KOPT-K1 (cell line): ENCODE measurements at regions not wholly inside any gene's neighbourhood (a gene's known extent, or its start where the extent isn't known, plus 50 kb on each side); places are given as distances from the start of the nearest gene placed in this dataset.
"Not testable (repeated sequence)": the region's sequence is repeated elsewhere in the genome, so short reads cannot be mapped to it uniquely, and the experiment has no call there.

ENCODE experiments used
- H3K27ac ChIP-seq: fragments of 200-600 bp; sonication (generic); 2 replicates; pipeline ENCODE4 v1.5.1; 2016; ENCODE audit warnings: antibody characterized with exemption, mild to moderate bottlenecking, low read depth, low read length; ENCODE audit not compliant: poor library complexity, severe bottlenecking
- H3K36me3 ChIP-seq: fragments of 200-600 bp; sonication (generic); 2 replicates; pipeline ENCODE4 v1.5.1; 2017; ENCODE audit warnings: antibody characterized with exemption, mild to moderate bottlenecking, low read length, moderate library complexity; ENCODE audit not compliant: insufficient read depth
- H3K9me3 ChIP-seq: fragments of 200-600 bp; sonication (generic); 2 replicates; pipeline ENCODE4 v1.5.1; 2017; ENCODE audit warnings: antibody characterized with exemption, low read length, mild to moderate bottlenecking; ENCODE audit not compliant: insufficient read depth, poor library complexity, severe bottlenecking

DNA sequence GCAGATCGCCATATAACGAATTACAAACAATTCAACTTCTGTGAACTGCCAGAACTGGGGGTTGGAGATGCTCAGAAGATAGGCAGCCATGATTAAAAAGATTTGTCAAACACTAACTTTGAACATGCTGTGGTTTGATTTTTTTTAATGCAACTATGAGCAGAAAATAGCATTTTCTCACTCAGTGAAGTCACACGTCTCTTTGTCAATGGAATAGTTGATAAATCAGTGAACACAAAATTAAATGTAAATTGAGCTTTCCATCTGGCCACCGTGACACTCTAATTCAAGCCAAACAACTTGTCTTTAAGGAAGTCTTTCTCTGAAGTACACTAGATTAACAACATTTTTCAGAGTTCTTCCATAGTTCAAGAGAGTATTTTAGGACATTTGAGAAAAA is 228.6 kb upstream of the LINC00305 start:
- Histone ChIP-seq H3K27ac (no peak overlapping the region), H3K9me3 (no peaks in the 10 kb centered on the region), H3K36me3 (no peaks in the 10 kb centered on the region)

DNA sequence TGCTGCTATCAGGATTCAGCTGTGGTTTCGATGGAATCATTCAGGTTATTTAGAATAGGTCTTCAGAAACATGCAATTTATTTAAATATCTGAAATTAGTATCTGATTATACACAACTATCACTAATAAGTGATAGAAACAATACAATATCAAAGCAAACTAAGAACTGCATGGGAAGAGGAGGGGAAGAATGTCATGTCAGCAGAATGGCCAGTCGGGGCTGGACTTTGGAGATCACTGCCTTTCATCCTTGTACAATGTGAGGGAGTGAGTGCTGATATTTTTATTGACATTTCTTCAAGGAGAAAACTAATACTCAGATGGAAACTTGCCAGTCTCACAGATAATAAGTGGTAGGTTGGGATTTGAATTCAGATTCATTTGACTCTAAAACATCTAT is 224.0 kb upstream of the LINC00305 start:
- no peak overlapping the region for H3K27ac ChIP-seq
- no peaks in the 10 kb centered on the region for H3K36me3 ChIP-seq
- no peaks in the 10 kb centered on the region for H3K9me3 ChIP-seq

DNA sequence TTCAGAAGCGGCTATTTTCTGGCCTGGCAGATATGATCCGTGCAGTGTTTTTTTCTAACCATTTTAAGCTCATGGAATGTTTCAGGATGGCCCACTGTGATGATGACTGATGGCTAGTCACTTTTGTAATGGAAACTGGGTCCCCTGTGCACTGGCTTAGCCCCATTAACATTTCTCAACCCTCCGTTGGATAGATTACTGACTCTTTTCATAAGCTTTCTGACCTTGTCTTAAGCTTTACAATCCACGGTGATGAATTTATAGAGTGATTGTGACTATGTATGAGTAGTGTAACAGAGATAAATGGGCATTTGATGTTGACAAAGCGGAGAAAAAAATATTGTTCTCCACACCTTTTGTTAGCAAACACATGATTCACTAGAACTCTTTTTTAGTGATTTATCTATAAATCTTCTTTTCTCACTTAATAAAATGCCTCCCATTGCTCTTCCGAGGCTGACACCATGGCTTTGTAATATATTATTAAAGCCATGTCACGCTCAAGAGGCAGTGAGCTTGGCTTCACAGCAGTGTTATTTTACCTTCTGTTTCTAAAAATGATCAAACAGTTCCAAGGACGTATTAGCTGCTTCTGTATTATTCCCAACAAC is 221.0 kb upstream of the LINC00305 start:
- H3K27ac ChIP-seq, H3K9me3 ChIP-seq, H3K36me3 ChIP-seq: not testable (repeated sequence)

DNA sequence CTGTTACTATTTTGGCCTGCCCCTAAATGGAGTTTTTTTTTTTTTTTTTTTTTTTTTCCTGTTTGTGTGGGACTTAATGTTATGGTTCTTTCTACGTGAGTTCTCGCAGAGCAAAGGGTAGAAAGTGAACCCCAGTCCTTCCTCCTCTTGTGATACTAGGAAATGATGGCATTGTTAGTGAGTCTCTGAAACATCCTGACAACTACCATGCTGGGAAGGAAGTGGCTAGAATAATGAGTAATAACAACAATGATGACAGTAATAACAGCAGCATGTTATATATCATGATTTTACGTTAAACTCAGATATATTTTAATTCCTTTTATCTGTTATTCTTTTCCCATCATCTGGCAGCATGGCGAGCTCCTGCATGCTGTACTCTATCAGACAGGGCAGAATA is 216.2 kb upstream of the LINC00305 start:
- Histone ChIP-seq H3K36me3 (no peaks in the 10 kb centered on the region), H3K27ac (no peak overlapping the region)

DNA sequence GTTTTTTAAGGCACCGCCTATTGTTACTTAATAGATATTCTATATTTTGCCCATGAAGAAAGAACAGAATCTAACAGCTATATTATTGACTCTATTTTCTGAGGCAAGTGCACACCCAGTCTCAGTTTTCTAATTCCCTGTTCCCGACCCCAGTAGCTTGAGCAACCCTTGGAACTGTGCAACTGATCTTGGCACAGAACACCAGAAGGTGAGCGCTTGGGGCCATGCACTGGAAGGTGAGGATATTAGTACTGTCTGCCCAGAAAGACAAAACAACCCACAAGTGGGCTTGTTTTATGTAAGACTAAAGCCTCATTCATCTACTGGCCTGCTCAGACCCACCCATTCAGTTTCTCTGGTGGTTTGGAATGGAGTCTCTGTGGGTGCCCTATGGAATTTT is 188.8 kb upstream of the LINC00305 start:
- H3K9me3 ChIP-seq = no peaks in the 10 kb centered on the region
- H3K27ac ChIP-seq = no peak overlapping the region
- no peaks in the 10 kb centered on the region for H3K36me3 ChIP-seq

More for the DNA sequence above, 216.2 kb upstream of the LINC00305 start:
- H3K9me3 ChIP-seq = no peaks in the 10 kb centered on the region

DNA sequence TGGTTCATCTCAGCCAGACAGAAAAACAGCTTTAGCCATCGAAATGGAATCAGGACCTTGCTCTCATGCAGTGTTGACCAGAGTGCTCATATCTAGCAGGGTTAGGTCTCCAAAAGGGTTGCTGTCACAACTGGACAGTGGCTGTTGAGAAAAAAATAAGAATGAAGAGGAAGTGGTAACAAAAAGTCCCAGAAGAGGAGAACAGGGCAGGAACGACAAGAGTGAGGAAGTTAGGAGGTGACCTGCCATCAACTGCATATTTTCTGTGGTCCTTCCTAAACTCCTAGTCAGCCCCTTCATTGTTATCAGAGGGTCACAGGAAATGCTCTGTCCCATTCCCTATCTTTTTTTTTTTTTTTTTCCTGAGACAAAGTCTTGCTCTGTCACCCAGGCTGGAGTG is 188.1 kb upstream of the LINC00305 start:
- Histone ChIP-seq H3K36me3 (no peaks in the 10 kb centered on the region), H3K9me3 (no peaks in the 10 kb centered on the region), H3K27ac (no peak overlapping the region)

DNA sequence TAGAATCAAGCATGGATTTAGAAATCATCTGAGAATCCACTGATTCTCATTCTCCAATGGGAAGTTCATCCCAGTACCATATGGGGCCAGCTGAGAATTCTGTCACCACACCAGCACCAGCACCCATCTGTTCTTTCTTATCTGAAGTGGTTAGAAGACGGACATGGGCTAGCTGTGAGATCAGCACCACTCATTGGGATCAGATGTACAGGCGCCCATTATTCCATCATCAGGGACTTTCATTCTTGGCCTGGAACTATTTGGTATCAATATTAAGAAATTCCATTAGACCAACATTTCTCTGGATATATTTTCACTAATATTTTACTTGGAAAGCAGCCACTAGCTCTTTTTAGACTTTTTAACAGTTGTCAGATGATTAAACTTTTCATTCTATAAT is 185.9 kb upstream of the LINC00305 start:
- Histone ChIP-seq H3K9me3 (no peaks in the 10 kb centered on the region), H3K27ac (no peak overlapping the region), H3K36me3 (no peaks in the 10 kb centered on the region)

DNA sequence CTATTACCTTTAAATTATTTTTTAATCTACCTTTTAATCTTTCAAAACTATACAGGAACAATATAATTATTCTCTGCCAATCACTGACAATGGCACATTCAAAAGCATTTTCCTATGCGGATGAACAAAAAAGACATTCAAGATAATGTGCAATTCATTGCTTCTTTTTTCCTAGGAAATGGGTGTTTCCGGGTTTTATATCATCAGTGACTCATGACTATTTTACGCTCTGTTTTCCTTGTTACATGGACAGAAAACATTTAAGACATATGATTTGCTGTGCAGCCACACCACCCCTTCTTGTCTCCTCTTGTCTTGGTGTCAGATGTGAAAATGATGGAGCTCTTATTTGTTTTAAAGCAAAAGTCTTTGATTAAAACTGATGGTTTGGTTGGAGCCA is 184.7 kb upstream of the LINC00305 start:
- no peaks in the 10 kb centered on the region for H3K36me3 ChIP-seq
- no peaks in the 10 kb centered on the region for H3K9me3 ChIP-seq
- no peak overlapping the region for H3K27ac ChIP-seq

DNA sequence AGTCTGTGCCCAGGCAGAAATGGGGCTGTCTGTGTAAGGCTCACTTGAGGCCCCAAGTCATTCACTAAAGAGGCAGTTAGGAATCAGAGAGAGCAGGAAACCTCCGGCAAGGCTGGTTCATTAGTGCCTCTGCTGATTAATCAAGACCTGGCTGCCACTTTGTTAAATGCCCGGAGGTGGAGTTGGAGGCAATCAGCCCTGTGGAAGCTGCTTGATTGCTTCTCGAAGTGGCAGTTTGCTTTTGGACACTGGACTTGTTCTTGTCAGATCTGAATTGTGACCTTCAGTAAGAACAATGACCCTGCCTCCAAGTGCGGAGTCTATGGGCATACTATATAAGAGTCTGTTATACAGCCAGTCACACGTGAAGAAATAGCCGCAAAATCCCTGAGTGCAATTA is 183.9 kb upstream of the LINC00305 start:
- H3K36me3 ChIP-seq = no peaks in the 10 kb centered on the region
- no peaks in the 10 kb centered on the region for H3K9me3 ChIP-seq
- H3K27ac ChIP-seq = no peak overlapping the region

DNA sequence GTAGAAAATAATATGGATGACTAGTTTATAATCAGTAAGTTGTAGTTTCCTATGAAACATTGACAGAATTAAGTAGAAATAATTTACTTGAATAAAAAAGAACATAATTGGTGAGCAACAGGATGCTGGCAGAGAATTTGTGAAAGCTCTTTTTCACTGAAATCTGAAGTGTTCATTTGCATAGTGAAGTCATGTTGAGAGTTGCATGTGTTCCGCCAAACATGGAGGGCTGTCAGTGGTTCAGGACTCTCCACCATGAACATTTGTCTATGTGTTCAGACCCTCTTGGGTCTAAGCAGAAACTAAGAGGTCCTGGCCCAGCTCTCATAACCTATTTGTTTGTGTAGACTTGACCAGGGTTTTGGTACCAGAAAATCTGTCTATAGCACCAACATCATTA is 182.5 kb upstream of the LINC00305 start:
- H3K36me3 ChIP-seq = no peaks in the 10 kb centered on the region

DNA sequence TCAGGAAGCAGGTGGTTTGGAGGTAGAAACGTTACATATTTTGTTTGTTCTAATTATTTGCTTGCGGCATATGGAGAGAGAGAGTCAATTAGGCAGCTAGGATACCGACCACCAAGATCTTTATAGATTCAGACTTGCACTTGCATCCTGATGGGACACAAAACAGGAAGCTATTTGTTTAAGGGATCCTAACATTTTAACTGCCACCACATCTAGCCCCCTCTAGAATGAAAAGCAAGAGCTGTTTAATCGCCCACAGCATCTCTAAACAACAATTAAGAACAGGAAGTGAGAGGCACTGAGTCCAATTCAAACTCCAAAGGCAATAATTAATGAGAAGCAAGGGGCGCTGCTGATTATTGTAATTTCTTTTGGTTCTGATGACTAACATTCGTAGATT is 182.0 kb upstream of the LINC00305 start:
- H3K27ac ChIP-seq = no peak overlapping the region
- H3K9me3 ChIP-seq = no peaks in the 10 kb centered on the region
- no peaks in the 10 kb centered on the region for H3K36me3 ChIP-seq

More for the DNA sequence above, 182.5 kb upstream of the LINC00305 start:
- no peak overlapping the region for H3K27ac ChIP-seq
- H3K9me3 ChIP-seq = no peaks in the 10 kb centered on the region

DNA sequence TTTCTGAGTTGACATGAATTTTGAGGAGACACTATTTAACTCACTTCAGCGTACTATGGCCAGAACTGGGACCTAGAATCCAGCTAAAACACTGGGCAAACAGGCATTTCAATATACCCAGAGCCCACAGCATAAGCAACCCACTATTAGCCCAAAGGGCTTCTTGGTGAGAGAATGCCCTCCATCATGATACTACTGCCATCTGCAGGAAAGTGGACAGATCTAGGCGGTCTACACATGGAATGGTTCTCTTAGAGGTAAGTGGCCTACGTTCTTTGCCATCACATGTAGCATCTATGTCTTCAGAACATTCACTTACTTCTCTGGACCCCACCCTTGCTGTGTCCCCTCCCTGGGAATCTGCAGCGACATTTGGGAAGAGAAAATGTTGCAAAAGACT is 181.3 kb upstream of the LINC00305 start:
- Histone ChIP-seq H3K27ac (no peak overlapping the region), H3K36me3 (no peaks in the 10 kb centered on the region), H3K9me3 (no peaks in the 10 kb centered on the region)

DNA sequence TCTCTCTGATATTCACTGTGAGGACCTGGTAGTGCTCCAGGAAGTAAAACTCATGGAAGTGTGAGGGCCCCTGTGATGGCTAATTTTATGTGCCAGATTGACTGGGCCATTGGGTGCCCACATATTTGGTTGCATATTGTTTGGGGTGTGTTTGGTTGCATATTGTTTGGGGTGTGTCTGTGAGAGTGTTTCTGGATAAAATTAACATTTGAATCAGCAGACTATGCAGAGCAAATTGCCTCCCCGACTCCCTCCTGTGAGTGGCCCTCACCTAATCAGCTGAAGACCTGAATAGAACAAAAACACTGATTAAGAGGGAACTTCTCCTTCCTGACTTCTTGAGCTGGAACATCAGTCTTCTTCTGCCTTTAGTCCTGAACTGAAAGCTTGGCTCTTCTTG is 173.3 kb upstream of the LINC00305 start:
- Histone ChIP-seq H3K36me3 (no peaks in the 10 kb centered on the region), H3K27ac (no peak overlapping the region), H3K9me3 (no peaks in the 10 kb centered on the region)

DNA sequence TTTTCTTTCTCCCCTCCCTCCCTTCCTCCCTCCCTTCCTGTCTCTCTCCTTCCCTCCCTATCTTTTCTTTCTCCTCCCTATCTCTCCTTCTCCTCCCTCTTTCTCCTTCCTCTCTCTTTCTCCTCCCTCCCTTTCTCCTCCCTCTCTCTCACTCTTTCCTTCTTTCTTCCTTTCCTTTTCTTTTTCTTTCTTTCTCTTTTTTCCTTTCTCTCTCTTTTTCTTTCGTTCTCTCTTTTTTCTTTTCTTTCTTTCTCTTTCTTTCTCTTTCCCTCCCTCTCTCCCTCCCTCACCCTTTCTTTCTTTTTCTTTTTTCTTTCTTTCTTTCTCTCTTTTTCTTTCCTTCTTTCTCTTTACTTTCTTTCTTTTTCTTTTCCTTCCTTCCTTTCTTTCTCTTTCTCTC is 169.7 kb upstream of the LINC00305 start:
- H3K9me3 ChIP-seq = no peaks in the 10 kb centered on the region
- no peak overlapping the region for H3K27ac ChIP-seq

DNA sequence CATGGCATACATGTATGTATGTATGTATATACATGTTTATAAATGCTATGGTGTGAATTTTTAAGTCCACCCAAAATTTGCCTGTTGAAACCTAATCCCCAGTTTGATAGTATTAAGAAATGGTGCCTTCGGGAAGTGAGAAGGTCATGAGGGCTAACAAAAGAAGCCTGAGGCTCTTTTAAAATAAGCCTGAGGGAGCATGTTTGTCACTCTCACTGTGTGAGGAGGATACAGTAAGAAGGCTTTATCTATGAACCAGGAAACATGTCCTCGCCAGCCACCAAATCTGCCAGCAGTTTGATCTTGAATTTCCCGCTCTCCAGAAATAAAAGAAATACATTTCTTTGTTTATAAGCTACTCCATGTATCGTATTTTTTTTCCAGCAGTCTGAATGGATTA is 163.0 kb upstream of the LINC00305 start:
- Histone ChIP-seq H3K36me3 (no peaks in the 10 kb centered on the region), H3K27ac (no peak overlapping the region), H3K9me3 (no peaks in the 10 kb centered on the region)

More for the DNA sequence above, 169.7 kb upstream of the LINC00305 start:
- no peaks in the 10 kb centered on the region for H3K36me3 ChIP-seq

DNA sequence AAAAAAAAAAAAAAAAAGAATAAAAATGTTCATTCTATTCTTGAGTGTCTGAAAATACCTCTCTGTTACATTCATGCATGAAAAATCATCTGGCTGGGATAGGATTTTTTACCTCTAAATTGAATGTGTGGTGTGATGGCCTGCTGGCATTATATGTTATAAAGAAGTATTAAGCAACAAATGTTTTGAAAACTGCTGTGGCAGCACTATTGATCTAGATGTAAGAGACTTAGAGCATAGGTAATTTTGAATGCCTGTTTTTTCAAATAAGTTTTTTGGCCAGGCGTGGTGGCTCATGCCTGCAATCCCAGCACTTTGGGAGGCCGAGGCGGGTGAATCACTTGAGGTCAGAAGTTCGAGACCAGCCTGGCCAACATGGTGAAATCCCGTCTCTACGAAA is 147.0 kb upstream of the LINC00305 start:
- Histone ChIP-seq H3K27ac (no peak overlapping the region), H3K9me3 (no peaks in the 10 kb centered on the region), H3K36me3 (no peaks in the 10 kb centered on the region)
